GM12873 (cell line): ENCODE measurements at regions not wholly inside any gene's neighbourhood (a gene's known extent, or its start where the extent isn't known, plus 50 kb on each side); places are given as distances from the start of the nearest gene placed in this dataset.

Experiments used
- CTCF ChIP-seq: IDR thresholded peaks from 2 replicates; pipeline ENCODE4 v1.5.1; 2012; ENCODE audit warnings: low read depth, mild to moderate bottlenecking, moderate library complexity, low read length, control low read depth; ENCODE audit not compliant: insufficient read depth; ENCODE audit errors: missing control alignments

DNA sequence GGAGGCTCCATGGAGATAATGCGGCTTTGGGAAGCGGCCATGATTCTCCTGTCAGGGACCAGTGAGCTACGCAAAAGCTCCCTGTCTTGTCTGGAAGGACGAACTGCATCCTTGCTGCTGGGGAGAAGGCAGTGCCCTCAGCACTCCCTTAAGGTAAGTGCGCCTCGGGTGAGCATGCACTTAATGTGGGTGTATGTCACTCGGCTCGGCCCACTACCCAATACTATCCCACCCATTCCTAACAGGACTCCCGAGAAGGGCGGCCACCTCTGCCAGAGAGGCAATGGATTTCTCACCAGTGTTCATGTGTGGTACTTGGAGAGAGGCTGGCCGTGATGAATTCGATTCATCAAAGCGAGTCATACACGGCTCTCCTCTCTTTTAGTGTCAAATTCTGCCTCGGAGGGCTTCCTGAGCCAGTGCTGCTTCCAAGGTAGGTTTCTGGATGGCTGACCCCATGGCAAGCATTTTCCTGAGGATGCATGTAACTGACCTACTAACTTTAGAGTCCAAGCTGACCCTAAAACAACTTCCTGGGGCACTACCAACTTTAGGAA, 151.7 kb upstream of the RTL1 start:
- no peak for TF ChIP-seq CTCF

DNA sequence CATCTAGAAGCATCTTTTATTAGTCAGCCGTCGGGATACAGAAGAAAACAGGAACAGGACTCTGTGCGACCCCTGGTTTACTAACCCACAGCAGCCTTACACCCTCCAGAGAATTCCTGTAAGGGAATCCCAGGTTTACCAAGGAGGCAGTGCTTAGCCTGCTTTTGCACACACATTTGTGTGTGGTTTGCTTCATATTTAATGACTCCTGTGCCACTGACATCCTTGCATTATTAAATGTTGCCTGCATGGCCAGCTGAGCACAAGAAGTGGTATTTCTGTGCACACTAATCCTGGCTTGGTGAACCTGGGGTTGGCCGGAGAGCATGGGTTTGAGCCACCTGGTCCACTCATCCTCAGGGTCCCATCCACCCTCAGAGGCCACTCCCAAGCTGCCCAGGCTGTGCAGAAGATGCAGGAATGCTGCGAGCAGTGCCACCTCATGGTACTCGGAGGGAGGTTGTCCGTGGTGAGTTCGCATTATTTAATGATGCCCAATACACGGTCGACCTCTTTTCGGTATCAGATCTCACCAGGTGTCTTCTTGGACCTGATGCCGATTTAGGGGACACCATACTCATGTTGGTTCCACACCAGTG, 152.4 kb upstream of the RTL1 start:
- TF ChIP-seq CTCF: no peak

DNA sequence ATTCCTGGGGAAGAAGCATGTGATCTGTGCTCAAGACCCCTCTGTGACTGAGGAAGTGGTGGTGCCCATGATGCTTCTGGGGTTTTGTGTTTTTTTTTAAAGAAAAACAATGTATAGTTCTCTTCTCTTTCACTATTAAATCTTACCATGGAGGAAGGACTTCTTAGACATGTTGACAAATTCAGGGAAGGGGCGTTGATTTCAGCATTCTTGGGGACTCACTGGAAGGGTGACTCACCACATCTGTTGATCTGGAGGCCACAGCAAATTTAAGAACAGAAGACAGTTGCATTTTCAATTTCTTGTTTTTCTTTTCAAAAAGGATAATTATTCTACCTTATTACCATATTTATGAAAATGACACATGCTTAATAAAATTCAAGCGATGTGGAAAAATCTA, 152.9 kb upstream of the RTL1 start:
- no peak for TF ChIP-seq CTCF

DNA sequence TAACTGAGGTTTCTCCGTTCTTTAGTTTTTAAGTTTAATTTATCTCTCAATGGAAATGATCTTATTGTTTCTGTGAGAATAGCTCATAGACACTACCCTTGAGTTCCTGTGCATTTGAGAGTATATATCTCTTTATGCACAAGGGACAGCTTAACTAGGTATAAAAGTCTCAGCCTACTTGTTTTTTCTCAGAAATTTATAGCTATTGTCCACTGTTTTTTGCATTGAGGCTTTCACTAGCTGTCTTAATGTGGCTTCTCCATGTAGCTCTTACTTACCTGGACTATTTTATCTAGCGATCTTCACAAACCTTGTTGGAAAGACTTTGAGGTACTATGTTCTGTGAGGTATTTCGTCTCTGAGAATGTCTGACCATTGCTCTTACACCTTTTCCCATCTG, 153.9 kb upstream of the RTL1 start:
- no peak for TF ChIP-seq CTCF

GRCh38 chr14:101058571-101058970, 155.0 kb upstream of the RTL1 start:
- no peak for TF ChIP-seq CTCF

GRCh38 chr14:101060171-101060601, 156.7 kb upstream of the RTL1 start:
- no peak for TF ChIP-seq CTCF

DNA sequence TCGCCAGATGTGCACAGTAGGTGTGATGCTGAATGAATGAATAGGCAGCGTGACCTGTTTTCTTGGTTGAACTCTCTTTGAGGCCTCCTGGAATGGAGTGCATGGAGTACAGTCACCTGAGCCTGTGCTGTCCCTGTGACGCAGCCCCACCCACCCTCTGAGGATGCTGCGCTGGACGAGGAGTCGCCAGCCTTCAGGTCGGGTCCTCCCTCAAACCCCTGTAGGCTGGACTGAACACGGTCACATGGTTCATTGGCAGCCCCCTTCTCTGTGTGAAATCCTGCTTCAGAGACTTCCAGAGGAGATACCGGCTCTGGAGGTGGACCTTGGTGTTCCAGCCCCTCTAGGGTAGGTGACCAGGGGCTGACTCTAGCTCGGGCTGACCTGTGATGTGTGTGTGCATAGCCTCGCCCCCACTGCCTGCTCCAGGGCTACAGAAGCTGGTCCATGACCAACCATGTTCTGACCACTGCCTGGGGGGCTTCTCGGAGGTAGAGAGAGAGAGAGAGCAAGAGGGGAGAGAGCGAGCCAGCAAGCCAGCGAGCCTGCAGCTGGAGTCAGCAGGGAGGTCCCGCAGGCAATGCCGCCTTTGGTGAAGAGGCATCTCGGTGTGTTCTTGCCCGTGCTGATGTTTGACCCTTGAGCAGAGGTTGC, 158.0 kb upstream of the RTL1 start:
- TF ChIP-seq CTCF: no peak
